Mesendoderm (in vitro differentiated cells): ENCODE measurements at regions not wholly inside any gene's neighbourhood (a gene's known extent, or its start where the extent isn't known, plus 50 kb on each side); places are given as distances from the start of the nearest gene placed in this dataset.

Source experiments
- DNase-seq: peaks from one replicate; pipeline ENCODE4 v3.0.0; 2013
- H2AK5ac ChIP-seq: 2 replicates; pipeline ENCODE4 v1.6.1; 2013; ENCODE audit warnings: low read length, inconsistent platforms
- H2BK120ac ChIP-seq: 2 replicates; pipeline ENCODE4 v1.6.1; 2013; ENCODE audit warnings: low read depth, mild to moderate bottlenecking, low read length, moderate library complexity, mixed read lengths
- H2BK15ac ChIP-seq: replicated peaks from 2 replicates; pipeline ENCODE4 v1.6.1; 2013; ENCODE audit warnings: low read depth, mild to moderate bottlenecking, moderate library complexity
- H2BK5ac ChIP-seq: 2 replicates; pipeline ENCODE4 v1.6.1; 2013; ENCODE audit warnings: low read length, inconsistent platforms
- H3K18ac ChIP-seq: 2 replicates; pipeline ENCODE4 v1.6.1; 2013; ENCODE audit warnings: mild to moderate bottlenecking, low read length, mixed read lengths
- H3K23ac ChIP-seq: one replicate; pipeline ENCODE4 v1.6.1; 2013; ENCODE audit warnings: low read length
- H3K27ac ChIP-seq: 2 replicates; pipeline ENCODE4 v1.5.1; 2013; ENCODE audit warnings: low read depth, mild to moderate bottlenecking, inconsistent platforms, low read length, moderate library complexity
- H3K27me3 ChIP-seq: 2 replicates; pipeline ENCODE4 v1.6.1; 2013; ENCODE audit warnings: low read length, control low read depth, mild to moderate bottlenecking, inconsistent platforms; ENCODE audit not compliant: insufficient read depth, poor library complexity
- H3K36me3 ChIP-seq: 2 replicates; pipeline ENCODE4 v1.6.1; 2013; ENCODE audit warnings: low read length, inconsistent platforms; ENCODE audit not compliant: control insufficient read depth, insufficient read depth
- H3K4ac ChIP-seq: one replicate; pipeline ENCODE4 v1.6.1; 2013; ENCODE audit warnings: low read depth, mild to moderate bottlenecking, low read length, moderate library complexity
- H3K4me1 ChIP-seq: 2 replicates; pipeline ENCODE4 v1.6.1; 2013; ENCODE audit warnings: low read depth, low read length, inconsistent platforms; ENCODE audit not compliant: control insufficient read depth
- H3K4me2 ChIP-seq: 2 replicates; pipeline ENCODE4 v1.6.1; 2013; ENCODE audit warnings: low read length
- H3K4me3 ChIP-seq: 2 replicates; pipeline ENCODE4 v1.5.1; 2013; ENCODE audit warnings: mild to moderate bottlenecking, low read length
- H3K56ac ChIP-seq: one replicate; pipeline ENCODE4 v1.6.1; 2013; ENCODE audit warnings: low read length
- H3K79me1 ChIP-seq: 2 replicates; pipeline ENCODE4 v1.6.1; 2013; ENCODE audit warnings: low read length, inconsistent platforms
- H3K79me2 ChIP-seq: 2 replicates; pipeline ENCODE4 v1.6.1; 2013; ENCODE audit warnings: mild to moderate bottlenecking, low read length; ENCODE audit not compliant: control insufficient read depth, insufficient read depth
- H3K9ac ChIP-seq: 2 replicates; pipeline ENCODE4 v1.6.1; 2013; ENCODE audit warnings: low read length, inconsistent platforms
- H4K5ac ChIP-seq: one replicate; pipeline ENCODE4 v1.6.1; 2013; ENCODE audit warnings: low read length
- H4K8ac ChIP-seq: one replicate; pipeline ENCODE4 v1.6.1; 2013; ENCODE audit warnings: low read depth, mild to moderate bottlenecking, control low read depth, low read length, moderate library complexity
- WGBS: extraction: QIAGEN DNeasy Blood & Tissue Kit; methylation state at CpG from one replicate; pipeline ENCODE4 v1.1.7; 2013; ENCODE audit warnings: low lambda C conversion rate, missing lambda C conversion rate; ENCODE audit not compliant: insufficient coverage; ENCODE audit errors: extremely low coverage; 5-methylcytosine and 5-hydroxymethylcytosine counted together

GRCh38 chr5:108515517-108516105, 133.7 kb upstream of the FBXL17 start:
- WGBS, result no CpG with 5 or more reads among the region's 1 CpG
- Histone ChIP-seq H3K79me1 (no peaks in the 10 kb centered on the region), H2BK120ac (no peak overlapping the region), H4K5ac (no peak overlapping the region), H3K4ac (no peak overlapping the region), H2BK5ac (no peak overlapping the region), H2AK5ac (no peak overlapping the region), H3K27ac (no peak overlapping the region), H3K56ac (no peak overlapping the region), H3K36me3 (no peaks in the 10 kb centered on the region), H3K4me3 (no peak overlapping the region), H2BK15ac (no peak overlapping the region), H3K23ac (no peak overlapping the region), H3K4me2 (no peak overlapping the region), H3K79me2 (no peaks in the 10 kb centered on the region), H3K27me3 (no peaks in the 10 kb centered on the region), H3K9ac (no peak overlapping the region), H4K8ac (no peak overlapping the region), H3K18ac (no peak overlapping the region), H3K4me1 (no peaks in the 10 kb centered on the region)
- DNase-seq, result no peak

GRCh38 chr5:108508979-108509378, 127.1 kb upstream of the FBXL17 start:
- H4K8ac ChIP-seq, result no peak overlapping the region
- no peak overlapping the region for H2BK5ac ChIP-seq
- H3K27me3 ChIP-seq, result no peaks in the 10 kb centered on the region
- no peaks in the 10 kb centered on the region for H3K36me3 ChIP-seq
- no peaks in the 10 kb centered on the region for H3K79me1 ChIP-seq
- H3K4me1 ChIP-seq, result no peaks in the 10 kb centered on the region
- DNase-seq, result no peak
- H3K56ac ChIP-seq, result no peak overlapping the region
- H3K18ac ChIP-seq, result no peak overlapping the region
- no peak overlapping the region for H3K9ac ChIP-seq
- no peak overlapping the region for H3K4ac ChIP-seq
- H3K27ac ChIP-seq, result no peak overlapping the region
- no peak overlapping the region for H2BK15ac ChIP-seq
- H3K4me2 ChIP-seq, result no peak overlapping the region
- no peak overlapping the region for H3K4me3 ChIP-seq
- WGBS, result no CpG with 5 or more reads among the region's 3 CpGs
- H2AK5ac ChIP-seq, result no peak overlapping the region
- H4K5ac ChIP-seq, result no peak overlapping the region
- H3K23ac ChIP-seq, result no peak overlapping the region
- no peaks in the 10 kb centered on the region for H3K79me2 ChIP-seq
- no peak overlapping the region for H2BK120ac ChIP-seq

GRCh38 chr5:108507631-108508030, 125.7 kb upstream of the FBXL17 start:
- H3K4me1 ChIP-seq, result no peaks in the 10 kb centered on the region
- no peak overlapping the region for H3K18ac ChIP-seq
- no peak overlapping the region for H2AK5ac ChIP-seq
- H3K36me3 ChIP-seq, result no peaks in the 10 kb centered on the region
- no peak overlapping the region for H4K5ac ChIP-seq
- H3K4me2 ChIP-seq, result no peak overlapping the region
- no peak overlapping the region for H3K23ac ChIP-seq
- no peaks in the 10 kb centered on the region for H3K27me3 ChIP-seq
- no peak overlapping the region for H3K4me3 ChIP-seq
- no peak overlapping the region for H3K4ac ChIP-seq
- no peak overlapping the region for H2BK5ac ChIP-seq
- no peak for DNase-seq
- H3K9ac ChIP-seq, result no peak overlapping the region
- no peak overlapping the region for H3K56ac ChIP-seq
- H3K79me1 ChIP-seq, result no peaks in the 10 kb centered on the region
- WGBS, result no CpG with 5 or more reads among the region's 2 CpGs
- H2BK120ac ChIP-seq, result no peak overlapping the region
- no peak overlapping the region for H2BK15ac ChIP-seq
- no peak overlapping the region for H4K8ac ChIP-seq
- no peaks in the 10 kb centered on the region for H3K79me2 ChIP-seq
- no peak overlapping the region for H3K27ac ChIP-seq

GRCh38 chr5:108505608-108506007, 123.7 kb upstream of the FBXL17 start:
- DNase-seq, result no peak
- H3K23ac ChIP-seq, result no peak overlapping the region
- H3K27me3 ChIP-seq, result no peaks in the 10 kb centered on the region
- no peaks in the 10 kb centered on the region for H3K79me1 ChIP-seq
- no peak overlapping the region for H4K8ac ChIP-seq
- H3K9ac ChIP-seq, result no peak overlapping the region
- H3K36me3 ChIP-seq, result no peaks in the 10 kb centered on the region
- WGBS, result no CpG with 5 or more reads among the region's 2 CpGs
- no peak overlapping the region for H3K4me3 ChIP-seq
- H4K5ac ChIP-seq, result no peak overlapping the region
- H2BK5ac ChIP-seq, result no peak overlapping the region
- no peaks in the 10 kb centered on the region for H3K79me2 ChIP-seq
- H2BK15ac ChIP-seq, result no peak overlapping the region
- H3K27ac ChIP-seq, result no peak overlapping the region
- H3K4ac ChIP-seq, result no peak overlapping the region
- H3K18ac ChIP-seq, result no peak overlapping the region
- no peak overlapping the region for H2AK5ac ChIP-seq
- H3K4me2 ChIP-seq, result no peak overlapping the region
- H3K56ac ChIP-seq, result no peak overlapping the region
- no peaks in the 10 kb centered on the region for H3K4me1 ChIP-seq
- no peak overlapping the region for H2BK120ac ChIP-seq

GRCh38 chr5:108504974-108505373, 123.1 kb upstream of the FBXL17 start:
- Histone ChIP-seq H3K4me1 (no peaks in the 10 kb centered on the region), H2AK5ac (no peak overlapping the region), H4K8ac (no peak overlapping the region), H2BK5ac (no peak overlapping the region), H3K4me2 (no peak overlapping the region), H2BK120ac (no peak overlapping the region), H3K4ac (no peak overlapping the region), H3K36me3 (no peaks in the 10 kb centered on the region), H3K27me3 (no peaks in the 10 kb centered on the region), H4K5ac (no peak overlapping the region), H3K27ac (no peak overlapping the region), H3K4me3 (no peak overlapping the region), H3K23ac (no peak overlapping the region), H3K18ac (no peak overlapping the region), H3K56ac (no peak overlapping the region), H3K79me1 (no peaks in the 10 kb centered on the region), H3K9ac (no peak overlapping the region), H2BK15ac (no peak overlapping the region), H3K79me2 (no peaks in the 10 kb centered on the region)
- WGBS, result no CpG with 5 or more reads among the region's 1 CpG
- no peak for DNase-seq

- no peak for DNase-seq
Observed at GRCh38 chr5:108503986-108504385, 122.1 kb upstream of the FBXL17 start.

More at GRCh38 chr5:108503986-108504385, 122.1 kb upstream of the FBXL17 start:
- no peaks in the 10 kb centered on the region for H3K36me3 ChIP-seq
- H4K8ac ChIP-seq, result no peak overlapping the region
- no peak overlapping the region for H2BK120ac ChIP-seq
- no peak overlapping the region for H3K4me3 ChIP-seq
- H3K27ac ChIP-seq, result no peak overlapping the region
- WGBS, result no CpG with 5 or more reads among the region's 2 CpGs
- H3K4me1 ChIP-seq, result no peaks in the 10 kb centered on the region
- no peak overlapping the region for H3K9ac ChIP-seq
- H3K27me3 ChIP-seq, result no peaks in the 10 kb centered on the region
- no peak overlapping the region for H2AK5ac ChIP-seq
- no peak overlapping the region for H4K5ac ChIP-seq
- no peak overlapping the region for H3K4ac ChIP-seq
- H3K4me2 ChIP-seq, result no peak overlapping the region
- H2BK15ac ChIP-seq, result no peak overlapping the region
- no peaks in the 10 kb centered on the region for H3K79me2 ChIP-seq
- H3K18ac ChIP-seq, result no peak overlapping the region
- no peak overlapping the region for H3K23ac ChIP-seq
- H2BK5ac ChIP-seq, result no peak overlapping the region
- H3K56ac ChIP-seq, result no peak overlapping the region
- no peaks in the 10 kb centered on the region for H3K79me1 ChIP-seq
